ENCODE measurements at regions not wholly inside any gene's neighbourhood (a gene's known extent, or its start where the extent isn't known, plus 50 kb on each side); places are given as distances from the start of the nearest gene placed in this dataset.

- CTCF ChIA-PET, result no interaction called here
- no TSS peak for BruUV-seq (replicated peaks)
- TF ChIP-seq POLR2AphosphoS5 (IDR thresholded peaks at IDR 0.05; ENCODE audit: low read depth, low read length), result no peak
- no peak for TF ChIP-seq SIN3A (IDR thresholded peaks at IDR 0.05; ENCODE audit: low read depth)
- no peak for TF ChIP-seq SRF (IDR thresholded peaks at IDR 0.05; ENCODE audit: low read depth)
- TF ChIP-seq REST (IDR thresholded peaks at IDR 0.05; ENCODE audit: low read depth), result no peak
- TF ChIP-seq EZH2 (IDR thresholded peaks at IDR 0.05), result no peak
- no peak for TF ChIP-seq ZFX (IDR thresholded peaks at IDR 0.05)
- no peaks in the 10 kb centered on the region for H3K27me3 ChIP-seq (ENCODE audit: insufficient read depth, low read length)
- H3K4me2 ChIP-seq (ENCODE audit: low read length), result no peak overlapping the region
- H3K9me3 ChIP-seq (ENCODE audit: control insufficient read depth in 1 of 2, insufficient read depth in 1 of 2, low read depth in 1 of 2, low read length in 2 of 2), result no peaks in the 10 kb centered on the region
- no peak overlapping the region for H3K27ac ChIP-seq (ENCODE audit: low read depth, low read length)
- no peak overlapping the region for H3K9ac ChIP-seq (ENCODE audit: low read length)
- H2AFZ ChIP-seq (ENCODE audit: low read depth, low read length, poor library complexity, severe bottlenecking), result no peak overlapping the region
- peaks cover 0 to 6% of the 10 kb centered on the region in 2 experiments; a peak in 1 of 4 replicates for H3K4me1 ChIP-seq (ENCODE audit: control insufficient read depth in 1 of 2, insufficient read depth in 2 of 2, low read length in 2 of 2)
- RAD21 ChIA-PET (ENCODE audit: low non-redundant PET in 1 of 2, low total read pairs in 2 of 2, uncharacterized antibody in 2 of 2, unreplicated experiment in 2 of 2), result no interaction called here
- intact Hi-C loops (cut with micrococcal nuclease), result no loop called here
- no peak for DNase-seq (ENCODE audit: low read depth, low spot score)
- no peaks in the 10 kb centered on the region for H3K79me2 ChIP-seq (ENCODE audit: insufficient read depth, low read length)
- H3K9me2 ChIP-seq (ENCODE audit: insufficient read depth), result no peaks in the 10 kb centered on the region
- POLR2A ChIA-PET, result no interaction called here
- no peaks in the 10 kb centered on the region for H4K20me1 ChIP-seq (ENCODE audit: insufficient read depth)
- H3K36me3 ChIP-seq (ENCODE audit: control insufficient read depth in 1 of 2, insufficient read depth in 2 of 2, low read length in 2 of 2), result no peaks in the 10 kb centered on the region
- H3K4me3 ChIP-seq (replicated peaks in 1 of 2; ENCODE audit: low read depth in 1 of 2, low read length in 2 of 2), result no peak overlapping the region
- no peak for ATAC-seq
Observed at GRCh38 chr11:121877152-121877551, 238.9 kb downstream of the BLID start.

GRCh38 chr11:121873766-121874165 lies 242.2 kb downstream of the BLID start:
- no peaks in the 10 kb centered on the region for H4K20me1 ChIP-seq (ENCODE audit: insufficient read depth)
- ChIA-PET POLR2A (no interaction called here), RAD21 (ENCODE audit: low non-redundant PET in 1 of 2, low total read pairs in 2 of 2, uncharacterized antibody in 2 of 2, unreplicated experiment in 2 of 2) (no interaction called here), CTCF (no interaction called here)
- intact Hi-C loops (cut with micrococcal nuclease), result no loop called here
- no peaks in the 10 kb centered on the region for H3K9me3 ChIP-seq (ENCODE audit: control insufficient read depth in 1 of 2, insufficient read depth in 1 of 2, low read depth in 1 of 2, low read length in 2 of 2)
- DNase-seq (ENCODE audit: low read depth, low spot score) (no peak), ATAC-seq (no peak)
- H3K27me3 ChIP-seq (ENCODE audit: insufficient read depth, low read length), result no peaks in the 10 kb centered on the region
- TF ChIP-seq POLR2AphosphoS5 (IDR thresholded peaks at IDR 0.05; ENCODE audit: low read depth, low read length) (no peak), EGR1 (IDR thresholded peaks at IDR 0.05; ENCODE audit: low read depth) (no peak), SIN3A (IDR thresholded peaks at IDR 0.05; ENCODE audit: low read depth) (no peak)
- TF ChIP-seq, protein P1, sequence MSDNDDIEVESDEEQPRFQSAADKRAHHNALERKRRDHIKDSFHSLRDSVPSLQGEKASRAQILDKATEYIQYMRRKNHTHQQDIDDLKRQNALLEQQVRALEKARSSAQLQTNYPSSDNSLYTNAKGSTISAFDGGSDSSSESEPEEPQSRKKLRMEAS (IDR thresholded peaks at IDR 0.05), result no peak
- H3K4me2 ChIP-seq (ENCODE audit: low read length), result no peak overlapping the region
- no peaks in the 10 kb centered on the region for H3K9me2 ChIP-seq (ENCODE audit: insufficient read depth)
- H3K36me3 ChIP-seq (ENCODE audit: control insufficient read depth in 1 of 2, insufficient read depth in 2 of 2, low read length in 2 of 2), result no peaks in the 10 kb centered on the region
- BruUV-seq (replicated peaks), result no TSS peak
- no peak overlapping the region for H3K9ac ChIP-seq (ENCODE audit: low read length)
- no peaks in the 10 kb centered on the region for H3K79me2 ChIP-seq (ENCODE audit: insufficient read depth, low read length)
- no peak overlapping the region for H3K4me3 ChIP-seq (replicated peaks in 1 of 2; ENCODE audit: low read depth in 1 of 2, low read length in 2 of 2)
- no peaks in the 10 kb centered on the region for H3K4me1 ChIP-seq (ENCODE audit: control insufficient read depth in 1 of 2, insufficient read depth in 2 of 2, low read length in 2 of 2)
- no peak overlapping the region for H2AFZ ChIP-seq (ENCODE audit: low read depth, low read length, poor library complexity, severe bottlenecking)
- no peak overlapping the region for H3K27ac ChIP-seq (ENCODE audit: low read depth, low read length)

Data from HCT116 (cell line).